Brain microvascular endothelial cell (primary cell): ENCODE measurements at regions not wholly inside any gene's neighbourhood (a gene's known extent, or its start where the extent isn't known, plus 50 kb on each side); places are given as distances from the start of the nearest gene placed in this dataset.
A peak's percentile ranks its signal among the peaks of the same experiment; 100 is the strongest.

Experiments
- DNase-seq: peaks from one replicate; pipeline ENCODE4 v3.0.0-alpha.2; 2020
- H3K27ac ChIP-seq: fragments of 250-450 bp; sonication (Bioruptor Pico); 2 replicates; pipeline ENCODE4 v1.5.1; 2020; ENCODE audit warnings: mild to moderate bottlenecking, moderate library complexity
- H3K27me3 ChIP-seq: fragments of 250-450 bp; sonication (Bioruptor Pico); replicated peaks from 2 replicates; pipeline ENCODE4 v1.5.1; 2020; ENCODE audit warnings: mild to moderate bottlenecking
- H3K36me3 ChIP-seq: fragments of 250-450 bp; sonication (Bioruptor Pico); replicated peaks from 2 replicates; pipeline ENCODE4 v1.5.1; 2020; ENCODE audit warnings: mild to moderate bottlenecking
- H3K4me3 ChIP-seq: 2 replicates; pipeline ENCODE4 v1.5.1; 2011; ENCODE audit warnings: low read depth, mild to moderate bottlenecking, control low read depth, low read length, moderate library complexity
- in situ Hi-C: cut with HindIII; loops from 2 replicates; pipeline ENCODE4 v1.10.0; 2017; ENCODE audit warnings: low sequenced_read_pairs, low pct_ligation_motif_present
- TF ChIP-seq, protein P1 (sequence below): IDR thresholded peaks from 2 replicates; pipeline ENCODE4 v1.5.1; 2011; ENCODE audit warnings: low read depth, mild to moderate bottlenecking, moderate library complexity, low read length, control low read depth, inconsistent platforms; ENCODE audit errors: missing control alignments

- Histone ChIP-seq H3K36me3 (no peaks in the 10 kb centered on the region), H3K4me3 (no peak overlapping the region), H3K27ac (no peak overlapping the region), H3K27me3 (no peaks in the 10 kb centered on the region)
- in situ Hi-C loops = no loop called here
- TF ChIP-seq, protein P1, sequence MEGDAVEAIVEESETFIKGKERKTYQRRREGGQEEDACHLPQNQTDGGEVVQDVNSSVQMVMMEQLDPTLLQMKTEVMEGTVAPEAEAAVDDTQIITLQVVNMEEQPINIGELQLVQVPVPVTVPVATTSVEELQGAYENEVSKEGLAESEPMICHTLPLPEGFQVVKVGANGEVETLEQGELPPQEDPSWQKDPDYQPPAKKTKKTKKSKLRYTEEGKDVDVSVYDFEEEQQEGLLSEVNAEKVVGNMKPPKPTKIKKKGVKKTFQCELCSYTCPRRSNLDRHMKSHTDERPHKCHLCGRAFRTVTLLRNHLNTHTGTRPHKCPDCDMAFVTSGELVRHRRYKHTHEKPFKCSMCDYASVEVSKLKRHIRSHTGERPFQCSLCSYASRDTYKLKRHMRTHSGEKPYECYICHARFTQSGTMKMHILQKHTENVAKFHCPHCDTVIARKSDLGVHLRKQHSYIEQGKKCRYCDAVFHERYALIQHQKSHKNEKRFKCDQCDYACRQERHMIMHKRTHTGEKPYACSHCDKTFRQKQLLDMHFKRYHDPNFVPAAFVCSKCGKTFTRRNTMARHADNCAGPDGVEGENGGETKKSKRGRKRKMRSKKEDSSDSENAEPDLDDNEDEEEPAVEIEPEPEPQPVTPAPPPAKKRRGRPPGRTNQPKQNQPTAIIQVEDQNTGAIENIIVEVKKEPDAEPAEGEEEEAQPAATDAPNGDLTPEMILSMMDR = no peak
- no peak for DNase-seq
Observed at GRCh38 chr1:204756349-204756748, 70.8 kb upstream of the LRRN2 start.

DNA sequence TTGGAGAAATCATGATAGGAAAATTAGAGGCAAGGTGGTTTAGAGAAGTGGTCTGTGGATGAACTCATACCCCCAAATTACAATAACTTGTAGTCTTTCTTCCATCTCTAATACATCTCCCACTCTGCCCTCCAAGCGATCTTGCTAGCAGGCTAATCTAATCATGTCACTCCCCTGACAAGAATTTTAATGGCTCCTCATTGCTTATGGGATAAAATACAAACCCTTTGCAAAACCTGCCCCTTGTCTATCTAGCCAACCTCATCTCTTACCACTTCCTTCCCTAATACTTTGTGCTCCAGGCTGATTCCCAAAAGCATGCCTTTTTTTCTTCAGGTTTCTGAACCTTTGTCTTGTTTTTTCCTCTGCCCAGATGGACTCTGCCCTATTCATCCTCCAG lies 71.3 kb upstream of the LRRN2 start:
- in situ Hi-C loops = no loop called here
- no peaks in the 10 kb centered on the region for H3K36me3 ChIP-seq
- DNase-seq = no peak
- no peak overlapping the region for H3K4me3 ChIP-seq
- no peak overlapping the region for H3K27ac ChIP-seq
- TF ChIP-seq, protein P1 = no peak
- H3K27me3 ChIP-seq = no peaks in the 10 kb centered on the region

GRCh38 chr1:204758601-204759000 lies 73.1 kb upstream of the LRRN2 start:
- in situ Hi-C loops = no loop called here
- DNase-seq = no peak
- TF ChIP-seq, protein P1 = no peak
- no peak overlapping the region for H3K27ac ChIP-seq
- H3K36me3 ChIP-seq = no peaks in the 10 kb centered on the region
- no peaks in the 10 kb centered on the region for H3K27me3 ChIP-seq
- no peak overlapping the region for H3K4me3 ChIP-seq

- no peak for DNase-seq
- Histone ChIP-seq H3K4me3 (no peak overlapping the region), H3K27ac (no peak overlapping the region), H3K27me3 (no peaks in the 10 kb centered on the region), H3K36me3 (no peaks in the 10 kb centered on the region)
- in situ Hi-C loops = no loop called here
- TF ChIP-seq, protein P1 = no peak
Observed at GRCh38 chr1:204760350-204760749, 74.8 kb upstream of the LRRN2 start.

DNA sequence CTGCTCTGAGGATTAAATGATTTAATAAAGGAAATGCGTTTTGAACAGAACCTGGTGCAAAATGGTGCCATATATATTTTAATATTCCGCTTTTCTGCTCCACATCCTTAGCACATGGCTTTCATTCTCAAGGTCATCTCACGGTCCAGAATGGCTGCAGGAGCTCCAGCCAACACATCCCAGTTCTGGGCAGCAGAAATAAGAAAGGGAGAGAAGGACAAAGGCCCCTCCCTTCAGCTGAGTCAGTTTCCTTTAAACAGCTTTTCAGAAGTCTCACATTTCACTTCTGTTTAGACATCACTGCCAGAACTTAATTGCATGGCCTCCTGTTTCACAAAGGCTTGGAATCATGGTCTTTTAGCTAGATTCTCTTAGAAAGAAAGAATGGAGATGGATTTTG lies 75.2 kb upstream of the LRRN2 start:
- Histone ChIP-seq H3K27me3 (peaks cover 2% of the 10 kb centered on the region), H3K36me3 (no peaks in the 10 kb centered on the region), H3K4me3 (no peak overlapping the region), H3K27ac (no peak overlapping the region)
- in situ Hi-C loops = no loop called here
- no peak for DNase-seq
- TF ChIP-seq, protein P1 = no peak

GRCh38 chr1:204763773-204764427 lies 78.4 kb upstream of the LRRN2 start:
- no peak overlapping the region for H3K4me3 ChIP-seq
- peak; percentile 40 for DNase-seq
- H3K27ac ChIP-seq = no peak overlapping the region
- no peaks in the 10 kb centered on the region for H3K36me3 ChIP-seq
- in situ Hi-C loops = no loop called here
- H3K27me3 ChIP-seq = peaks cover 5% of the 10 kb centered on the region
- TF ChIP-seq, protein P1 = peak; percentile 88
